ENCODE measurements at regions not wholly inside any gene's neighbourhood (a gene's known extent, or its start where the extent isn't known, plus 50 kb on each side); places are given as distances from the start of the nearest gene placed in this dataset.

GRCh38 chr5:29304545-29304944, 1888.9 kb upstream of the CDH6 start:
- no peak for TF ChIP-seq CTCF (IDR thresholded peaks at IDR 0.05; ENCODE audit: extremely low read depth, insufficient read depth, missing control alignments)
- DNase-seq (ENCODE audit: low spot score) = no peak

GRCh38 chr5:29296548-29296947, 1896.9 kb upstream of the CDH6 start:
- DNase-seq (ENCODE audit: low spot score) = no peak
- in situ Hi-C loops (cut with MboI; ENCODE audit: low pct_unique_long_range_greater_than_20kb, low sequenced_read_pairs, unreplicated experiment) = no loop called here
- TF ChIP-seq CTCF (IDR thresholded peaks at IDR 0.05; ENCODE audit: extremely low read depth, insufficient read depth, missing control alignments) = no peak

More at GRCh38 chr5:29304545-29304944, 1888.9 kb upstream of the CDH6 start:
- in situ Hi-C loops (cut with MboI; ENCODE audit: low pct_unique_long_range_greater_than_20kb, low sequenced_read_pairs, unreplicated experiment) = no loop called here

- in situ Hi-C loops (cut with MboI; ENCODE audit: low pct_unique_long_range_greater_than_20kb, low sequenced_read_pairs, unreplicated experiment) = no loop called here
- no peak for DNase-seq (ENCODE audit: low spot score)
- no peak for TF ChIP-seq CTCF (IDR thresholded peaks at IDR 0.05; ENCODE audit: extremely low read depth, insufficient read depth, missing control alignments)
Measured at GRCh38 chr5:29277642-29278041, 1915.8 kb upstream of the CDH6 start.

GRCh38 chr5:29276371-29276770, 1917.1 kb upstream of the CDH6 start:
- no peak for TF ChIP-seq CTCF (IDR thresholded peaks at IDR 0.05; ENCODE audit: extremely low read depth, insufficient read depth, missing control alignments)
- in situ Hi-C loops (cut with MboI; ENCODE audit: low pct_unique_long_range_greater_than_20kb, low sequenced_read_pairs, unreplicated experiment) = no loop called here
- no peak for DNase-seq (ENCODE audit: low spot score)

- in situ Hi-C loops (cut with MboI; ENCODE audit: low pct_unique_long_range_greater_than_20kb, low sequenced_read_pairs, unreplicated experiment) = no loop called here
- no peak for TF ChIP-seq CTCF (IDR thresholded peaks at IDR 0.05; ENCODE audit: extremely low read depth, insufficient read depth, missing control alignments)
- DNase-seq (ENCODE audit: low spot score) = no peak
Measured at GRCh38 chr5:29263915-29264351, 1929.6 kb upstream of the CDH6 start.

GRCh38 chr5:29262339-29263123, 1931.0 kb upstream of the CDH6 start:
- no peak for DNase-seq (ENCODE audit: low spot score)
- in situ Hi-C loops (cut with MboI; ENCODE audit: low pct_unique_long_range_greater_than_20kb, low sequenced_read_pairs, unreplicated experiment) = no loop called here
- no peak for TF ChIP-seq CTCF (IDR thresholded peaks at IDR 0.05; ENCODE audit: extremely low read depth, insufficient read depth, missing control alignments)
